HepG2 (cell line): ENCODE measurements at regions not wholly inside any gene's neighbourhood (a gene's known extent, or its start where the extent isn't known, plus 50 kb on each side); places are given as distances from the start of the nearest gene placed in this dataset.

Experiments
- ATAC-seq: fragments of 200-7000 bp; cut with Tn5 transposase; 3 replicates; pipeline ENCODE4 v1.9.1; 2020; ENCODE audit warnings: mild to moderate bottlenecking, moderate library complexity
- BruUV-seq: library from RNA; stranded (reverse); fragments of 400-500 nt; replicated peaks from 2 replicates; lab custom pipeline; 2021; lab: Mats Ljungman, UMichigan
- CTCF ChIA-PET: fragments of 300-600 bp; formaldehyde crosslinking; extraction: SDS; loops from one replicate; lab custom pipeline; 2021; ENCODE audit warnings: low total read pairs, inconsistent platforms, low intra/inter-chr PET ratio; lab: Yijun Ruan, JAX
- POLR2A ChIA-PET: fragments of 350-600 bp; sonication (Branson Sonifier 250); formaldehyde crosslinking; loops from one replicate; lab custom pipeline; 2020; ENCODE audit warnings: antibody characterized with exemption, inconsistent platforms; lab: Yijun Ruan, JAX
- DNase-seq: peaks from one replicate; pipeline ENCODE4 v3.0.0-alpha.2; 2015; ENCODE audit warnings: low spot score
- FAIRE-seq: peaks from 3 replicates; lab custom pipeline; 2011; peaks lifted over from hg19 to GRCh38; lab: Jason Lieb, UNC
- H2AFZ ChIP-seq: one replicate; pipeline ENCODE4 v1.6.1; 2011; ENCODE audit warnings: low read length, inconsistent platforms
- H3K27ac ChIP-seq: fragments of 300-600 bp; 3 replicates; pipeline ENCODE4 v1.8.0; 2011; ENCODE audit warnings: mixed run types, mild to moderate bottlenecking, mixed read lengths, low read length, inconsistent platforms; ENCODE audit not compliant: insufficient read depth; ENCODE audit errors: extremely low read length
- H3K27me3 ChIP-seq, 2 experiments: fragments of 200-600 bp in 1 of 2; 2 replicates in 1 of 2; 3 replicates in 1 of 2; pipeline versions ENCODE4 v1.6.0 to v1.8.0; 2011; ENCODE audit warnings: low read length in 2 of 2, mild to moderate bottlenecking in 2 of 2, moderate library complexity in 2 of 2, inconsistent platforms in 1 of 2; ENCODE audit not compliant: insufficient read depth in 2 of 2, control insufficient read depth in 1 of 2
- H3K36me3 ChIP-seq, 2 experiments: fragments of 200-600 bp in 1 of 2; replicated peaks in 1 of 2; 2 replicates in 1 of 2; 3 replicates in 1 of 2; pipeline versions ENCODE4 v1.5.1 to v1.8.0; 2011; ENCODE audit warnings: low read length in 2 of 2, inconsistent platforms in 1 of 2; ENCODE audit not compliant: insufficient read depth in 2 of 2, control insufficient read depth in 1 of 2
- H3K4me1 ChIP-seq: 2 replicates; pipeline ENCODE4 v1.5.1; 2012; ENCODE audit warnings: low read length, inconsistent platforms; ENCODE audit not compliant: insufficient read depth
- H3K4me2 ChIP-seq: 2 replicates; pipeline ENCODE4 v1.6.0; 2011; ENCODE audit warnings: low read depth, low read length, inconsistent platforms
- H3K4me3 ChIP-seq, 3 experiments: fragments of 200-600 bp in 1 of 3; sonication (generic), shearing (Covaris generic) in 1 of 3; replicated peaks in 1 of 3; 2 replicates each; pipeline ENCODE4 v1.5.1; 2011 to 2016; ENCODE audit warnings: low read length in 3 of 3, inconsistent platforms in 2 of 3, low read depth in 2 of 3, mild to moderate bottlenecking in 2 of 3, control low read depth in 1 of 3, mixed read lengths in 1 of 3; ENCODE audit not compliant: insufficient read depth in 1 of 3
- H3K79me2 ChIP-seq: one replicate; pipeline ENCODE4 v1.6.1; 2011; ENCODE audit warnings: low read length, inconsistent platforms; ENCODE audit not compliant: insufficient read depth
- H3K9ac ChIP-seq: 2 replicates; pipeline ENCODE4 v1.6.0; 2011; ENCODE audit warnings: mild to moderate bottlenecking, low read depth, low read length, inconsistent platforms; ENCODE audit not compliant: insufficient read depth
- H3K9me3 ChIP-seq: 2 replicates; pipeline ENCODE4 v1.5.1; 2012; ENCODE audit warnings: mild to moderate bottlenecking, low read length
- H4K20me1 ChIP-seq: 2 replicates; pipeline ENCODE4 v1.6.0; 2011; ENCODE audit warnings: inconsistent platforms, mild to moderate bottlenecking, low read length, moderate library complexity; ENCODE audit not compliant: insufficient read depth
- CHCHD3 ChIP-seq: sonication (generic); formaldehyde crosslinking; IDR thresholded peaks from 2 replicates; pipeline ENCODE4 v1.8.0; 2022; ENCODE audit warnings: mild to moderate bottlenecking, missing genetic modification reagents, moderate library complexity
- ELK4 ChIP-seq: sonication (generic); formaldehyde crosslinking; IDR thresholded peaks from 2 replicates; pipeline ENCODE4 v1.9.0; 2021; ENCODE audit warnings: missing genetic modification reagents, borderline replicate concordance
- GABPA ChIP-seq, 2 experiments: IDR thresholded peaks; 2 replicates each; pipeline ENCODE4 v1.6.1; 2011 to 2016; ENCODE audit warnings: low read depth in 2 of 2, low read length in 1 of 2, missing biosample characterization in 1 of 2, missing genetic modification characterization in 1 of 2
- KAT8 ChIP-seq: IDR thresholded peaks from 2 replicates; pipeline ENCODE4 v1.6.1; 2016; ENCODE audit warnings: missing genetic modification reagents, missing compliant biosample characterization
- KDM4B ChIP-seq: sonication (generic); formaldehyde crosslinking; IDR thresholded peaks from 2 replicates; pipeline ENCODE4 v1.4.0; 2020; ENCODE audit warnings: missing genetic modification reagents
- PHF8 ChIP-seq: sonication (generic); formaldehyde crosslinking; IDR thresholded peaks from 2 replicates; pipeline ENCODE4 v1.5.0; 2020; ENCODE audit warnings: missing genetic modification reagents
- RELA ChIP-seq: sonication (generic); formaldehyde crosslinking; IDR thresholded peaks from 2 replicates; pipeline ENCODE4 v1.4.0; 2020; ENCODE audit warnings: missing genetic modification reagents
- REXO4 ChIP-seq: sonication (generic); formaldehyde crosslinking; IDR thresholded peaks from 2 replicates; pipeline ENCODE4 v1.8.0; 2022; ENCODE audit warnings: missing genetic modification reagents, mild to moderate bottlenecking, borderline replicate concordance
- RFX5 ChIP-seq: IDR thresholded peaks from 2 replicates; pipeline ENCODE4 v1.6.1; 2011; ENCODE audit warnings: low read depth, low read length, improper control_type of control experiment
- TFDP1 ChIP-seq: IDR thresholded peaks from 2 replicates; pipeline ENCODE4 v1.6.1; 2016; ENCODE audit warnings: missing compliant biosample characterization, missing genetic modification reagents, borderline replicate concordance
- TSC22D2 ChIP-seq: sonication (generic); formaldehyde crosslinking; IDR thresholded peaks from 2 replicates; pipeline ENCODE4 v1.5.1; 2020; ENCODE audit warnings: missing genetic modification reagents, mild to moderate bottlenecking, borderline replicate concordance
- ZNF749 ChIP-seq: sonication (generic); formaldehyde crosslinking; IDR thresholded peaks from 2 replicates; pipeline ENCODE4 v1.8.0; 2022; ENCODE audit warnings: mild to moderate bottlenecking, missing genetic modification reagents, moderate library complexity, borderline replicate concordance
- WGBS: methylation state at CpG from one replicate; pipeline ENCODE4 v1.1.6; 2017; ENCODE audit warnings: low lambda C conversion rate; 5-methylcytosine and 5-hydroxymethylcytosine counted together
- in situ Hi-C: cut with HindIII; loops from 2 replicates; pipeline ENCODE4 v1.10.0; 2017; ENCODE audit warnings: low pct_unique_long_range_greater_than_20kb; ENCODE audit not compliant: extremely low pct_ligation_motif_present
- intact Hi-C: fragments of 100-400 bp; cut with micrococcal nuclease; formaldehyde crosslinking; loops from one replicate; pipeline ENCODE4 v1.10.0; 2022; ENCODE audit not compliant: unreplicated experiment

DNA sequence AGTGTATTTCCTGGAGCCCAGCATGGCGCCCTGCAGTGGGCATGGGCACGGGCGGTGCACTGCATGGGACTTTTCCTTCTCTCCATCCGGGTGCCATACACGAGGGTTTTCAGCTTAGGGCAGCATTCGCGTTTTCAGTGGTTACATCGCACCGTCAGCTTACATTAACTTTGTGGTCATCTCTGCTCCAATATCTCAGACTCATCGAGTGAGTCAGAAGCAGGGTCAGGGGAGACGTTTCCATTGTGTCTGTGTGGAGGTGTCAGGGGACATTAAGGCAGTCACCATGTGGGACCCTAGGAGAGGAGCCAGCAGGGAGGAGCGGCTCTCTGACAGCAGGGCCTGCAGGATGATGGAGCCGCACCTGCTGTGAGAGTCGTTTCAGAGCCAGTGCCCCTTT is 541.0 kb downstream of the FGF9 start:
- Histone ChIP-seq H3K27ac (no peak overlapping the region), H3K36me3 (no peaks in the 10 kb centered on the region), H4K20me1 (no peaks in the 10 kb centered on the region), H2AFZ (no peak overlapping the region), H3K4me3 (no peak overlapping the region), H3K27me3 (peaks cover 0 to 6% of the 10 kb centered on the region in 2 experiments; a peak in 2 of 5 replicates), H3K9ac (no peak overlapping the region), H3K79me2 (no peaks in the 10 kb centered on the region), H3K4me2 (no peak overlapping the region), H3K9me3 (no peaks in the 10 kb centered on the region), H3K4me1 (no peaks in the 10 kb centered on the region)
- POLR2A ChIA-PET, result no interaction called here
- TF ChIP-seq CHCHD3 (CRISPR knock-in tag) (no peak), PHF8 (CRISPR knock-in tag) (no peak), KDM4B (no peak), RELA (CRISPR knock-in tag) (no peak), TFDP1 (no peak), KAT8 (CRISPR knock-in tag) (no peak), TSC22D2 (CRISPR knock-in tag) (no peak), ELK4 (no peak)
- DNase-seq (no peak), FAIRE-seq (no peak), ATAC-seq (no peak)
- CTCF ChIA-PET, result no interaction called here
- in situ Hi-C loops (no loop called here), intact Hi-C loops (no loop called here)
- WGBS, result 53% methylated on average over 14 of the region's 14 CpGs
- BruUV-seq, result no TSS peak

DNA sequence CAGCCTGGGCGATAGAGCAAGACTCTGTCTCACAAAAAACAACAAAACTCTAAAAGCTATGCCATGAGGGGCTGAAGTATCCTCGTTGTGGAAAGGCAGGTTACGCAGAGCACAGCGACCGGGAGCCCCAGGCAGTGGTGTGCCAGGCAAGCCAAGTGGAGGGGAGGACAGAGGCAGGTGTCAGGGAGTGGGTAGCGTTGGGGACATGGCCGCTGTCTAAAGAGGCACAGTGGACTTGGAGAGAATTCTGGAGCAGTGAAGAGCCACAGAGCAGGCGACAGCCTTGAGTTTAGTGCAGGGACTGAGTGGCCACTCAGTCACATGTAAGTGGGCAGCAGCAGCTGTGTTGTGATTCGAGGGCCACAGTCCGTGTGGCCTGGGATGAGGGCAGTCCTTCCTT is 541.7 kb downstream of the FGF9 start:
- no peak for FAIRE-seq
- peaks cover 0 to 6% of the 10 kb centered on the region in 2 experiments; a peak in 2 of 5 replicates for H3K27me3 ChIP-seq
- no TSS peak for BruUV-seq

More for the DNA sequence above, 541.7 kb downstream of the FGF9 start:
- in situ Hi-C loops, result no loop called here
- POLR2A ChIA-PET, result no interaction called here
- intact Hi-C loops, result no loop called here
- Histone ChIP-seq H3K9ac (no peak overlapping the region), H3K4me1 (no peaks in the 10 kb centered on the region), H4K20me1 (no peaks in the 10 kb centered on the region), H3K27ac (no peak overlapping the region), H3K79me2 (no peaks in the 10 kb centered on the region), H2AFZ (no peak overlapping the region), H3K4me3 (no peak overlapping the region), H3K9me3 (no peaks in the 10 kb centered on the region), H3K36me3 (no peaks in the 10 kb centered on the region), H3K4me2 (no peak overlapping the region)
- 34% methylated on average over 9 of the region's 10 CpGs for WGBS
- ATAC-seq, result no peak
- CTCF ChIA-PET, result no interaction called here
- TF ChIP-seq RFX5, result no peak
- no peak for TF ChIP-seq ZNF749 (CRISPR knock-in tag)
- no peak for TF ChIP-seq GABPA (IDR thresholded peaks at IDR 0.05; ENCODE audit: low read depth, low read length)
- no peak for TF ChIP-seq GABPA (CRISPR knock-in tag; IDR thresholded peaks at IDR 0.05; ENCODE audit: low read depth)
- TF ChIP-seq REXO4 (CRISPR knock-in tag), result no peak
- no peak for DNase-seq
